Lower leg skin (tissue), 4 donors: ENCODE measurements at regions not wholly inside any gene's neighbourhood (a gene's known extent, or its start where the extent isn't known, plus 50 kb on each side); places are given as distances from the start of the nearest gene placed in this dataset.

ENCODE experiments used
- DNase-seq, 2 donors: peaks; one replicate each; pipeline ENCODE4 v3.0.0-alpha.2; 2019; ENCODE audit warnings: low spot score in 2 of 2
- H3K4me3 ChIP-seq: fragments of 200-600 bp; sonication (generic); 2 replicates; pipeline ENCODE4 v1.5.1; 2017; ENCODE audit warnings: mild to moderate bottlenecking, low read depth; ENCODE audit not compliant: poor library complexity, severe bottlenecking
- POLR2A ChIP-seq, 2 donors: fragments of 450-650 bp; IDR thresholded peaks; one replicate each; pipeline ENCODE4 v1.6.1; 2016 to 2017; ENCODE audit warnings: antibody characterized with exemption in 2 of 2, mild to moderate bottlenecking in 1 of 2, moderate library complexity in 1 of 2
- WGBS, 2 donors: methylation state at CpG; one replicate each; pipeline ENCODE4 v1.1.5; 2018; 5-methylcytosine and 5-hydroxymethylcytosine counted together
- intact Hi-C: fragments of 100-400 bp; cut with DNase I; formaldehyde crosslinking; loops from one replicate; pipeline ENCODE4 v1.15.0; 2023; ENCODE audit warnings: low total_unique reads
- TF ChIP-seq, protein P1 (sequence below), 3 donors: fragments of 450-650 bp; IDR thresholded peaks; one replicate each; pipeline ENCODE4 v1.5.1; 2016; ENCODE audit warnings: antibody characterized with exemption in 3 of 3, mild to moderate bottlenecking in 3 of 3, moderate library complexity in 2 of 3

GRCh38 chr14:66238969-66239368 lies 247.2 kb upstream of the CCDC196 start:
- no peak for TF ChIP-seq POLR2A (IDR thresholded peaks at IDR 0.05)
- TF ChIP-seq, protein P1, sequence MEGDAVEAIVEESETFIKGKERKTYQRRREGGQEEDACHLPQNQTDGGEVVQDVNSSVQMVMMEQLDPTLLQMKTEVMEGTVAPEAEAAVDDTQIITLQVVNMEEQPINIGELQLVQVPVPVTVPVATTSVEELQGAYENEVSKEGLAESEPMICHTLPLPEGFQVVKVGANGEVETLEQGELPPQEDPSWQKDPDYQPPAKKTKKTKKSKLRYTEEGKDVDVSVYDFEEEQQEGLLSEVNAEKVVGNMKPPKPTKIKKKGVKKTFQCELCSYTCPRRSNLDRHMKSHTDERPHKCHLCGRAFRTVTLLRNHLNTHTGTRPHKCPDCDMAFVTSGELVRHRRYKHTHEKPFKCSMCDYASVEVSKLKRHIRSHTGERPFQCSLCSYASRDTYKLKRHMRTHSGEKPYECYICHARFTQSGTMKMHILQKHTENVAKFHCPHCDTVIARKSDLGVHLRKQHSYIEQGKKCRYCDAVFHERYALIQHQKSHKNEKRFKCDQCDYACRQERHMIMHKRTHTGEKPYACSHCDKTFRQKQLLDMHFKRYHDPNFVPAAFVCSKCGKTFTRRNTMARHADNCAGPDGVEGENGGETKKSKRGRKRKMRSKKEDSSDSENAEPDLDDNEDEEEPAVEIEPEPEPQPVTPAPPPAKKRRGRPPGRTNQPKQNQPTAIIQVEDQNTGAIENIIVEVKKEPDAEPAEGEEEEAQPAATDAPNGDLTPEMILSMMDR (IDR thresholded peaks at IDR 0.05) = no peak
- intact Hi-C loops = no loop called here

GRCh38 chr14:66239589-66239988 lies 246.6 kb upstream of the CCDC196 start:
- intact Hi-C loops = no loop called here
- no peak overlapping the region for H3K4me3 ChIP-seq
- DNase-seq = no peak
- WGBS, 2 donors = 83 to 88% methylated on average over 4 of the region's 4 CpGs
- TF ChIP-seq, protein P1 (IDR thresholded peaks at IDR 0.05) = no peak
- no peak for TF ChIP-seq POLR2A (IDR thresholded peaks at IDR 0.05)

More at GRCh38 chr14:66238969-66239368, 247.2 kb upstream of the CCDC196 start:
- WGBS, 2 donors = 64 to 68% methylated on average over 1 of the region's 1 CpG
- no peak for DNase-seq
- no peak overlapping the region for H3K4me3 ChIP-seq

GRCh38 chr14:66240105-66240504 lies 246.1 kb upstream of the CCDC196 start:
- DNase-seq = no peak
- intact Hi-C loops = no loop called here
- H3K4me3 ChIP-seq = no peak overlapping the region
- TF ChIP-seq POLR2A (IDR thresholded peaks at IDR 0.05) = no peak

GRCh38 chr14:66242001-66242400 lies 244.2 kb upstream of the CCDC196 start:
- TF ChIP-seq POLR2A (IDR thresholded peaks at IDR 0.05) = no peak
- TF ChIP-seq, protein P1 (IDR thresholded peaks at IDR 0.05) = no peak
- intact Hi-C loops = no loop called here
- no peak overlapping the region for H3K4me3 ChIP-seq
- WGBS, 2 donors = 63 to 95% methylated on average over 1 of the region's 1 CpG
- DNase-seq = no peak

DNA sequence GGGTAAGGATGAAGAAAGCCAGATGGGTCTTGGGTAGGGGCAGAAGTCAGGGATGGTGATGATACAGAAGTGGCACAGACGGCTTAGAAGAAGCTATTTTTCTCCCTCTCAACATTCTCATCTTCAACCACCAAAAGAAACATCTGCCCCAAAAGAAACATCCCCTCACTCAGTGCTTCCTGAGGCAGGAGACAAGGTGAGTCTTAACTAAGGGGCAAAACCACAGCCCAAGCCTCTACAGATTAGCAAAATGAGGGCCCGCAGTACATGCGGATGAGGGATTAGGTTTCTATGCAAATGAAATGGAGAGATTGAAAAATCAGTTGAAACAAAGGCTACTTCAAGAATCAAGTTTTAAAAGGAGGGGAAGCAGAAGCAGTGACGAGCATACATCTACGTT lies 241.3 kb upstream of the CCDC196 start:
- DNase-seq = no peak
- intact Hi-C loops = no loop called here
- no peak for TF ChIP-seq POLR2A (IDR thresholded peaks at IDR 0.05)
- TF ChIP-seq, protein P1 (IDR thresholded peaks at IDR 0.05) = no peak
- no peak overlapping the region for H3K4me3 ChIP-seq
- 86 to 90% methylated on average over 5 of the region's 5 CpGs for WGBS, 2 donors

GRCh38 chr14:66247662-66248193 lies 238.4 kb upstream of the CCDC196 start:
- intact Hi-C loops = no loop called here
- no peak overlapping the region for H3K4me3 ChIP-seq
- 56 to 59% methylated on average over 4 of the region's 4 CpGs for WGBS, 2 donors
- TF ChIP-seq, protein P1 (IDR thresholded peaks at IDR 0.05) = no peak
- no peak for DNase-seq
